NCI-H2227 (cell line): ENCODE measurements at regions not wholly inside any gene's neighbourhood (a gene's known extent, or its start where the extent isn't known, plus 50 kb on each side); places are given as distances from the start of the nearest gene placed in this dataset.

Experiments
- DNase-seq: peaks from one replicate; lab custom pipeline; 2025; ENCODE audit not compliant: unreplicated experiment; lab: John Stamatoyannopoulos, UW

DNA sequence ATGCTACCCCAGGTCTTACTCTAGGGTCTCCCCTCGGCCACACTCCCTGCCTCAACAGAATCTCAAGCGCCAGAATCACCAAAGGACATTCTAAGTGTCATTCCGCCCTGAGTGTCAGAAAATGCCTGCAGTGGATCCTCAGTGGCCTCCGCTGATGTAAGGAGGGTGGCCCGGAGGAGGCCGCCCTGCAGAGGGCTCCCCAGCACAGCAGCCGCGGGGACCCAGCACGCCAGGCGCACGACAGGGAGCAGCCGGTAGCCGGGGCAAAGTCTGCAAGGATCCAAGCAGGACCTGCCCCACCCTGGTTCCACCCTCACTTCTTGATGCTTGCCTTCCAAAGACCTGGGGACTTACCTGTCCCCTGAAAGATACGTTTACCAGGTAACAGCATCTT, 54.2 kb upstream of the ID2 start:
- no peak for DNase-seq

DNA sequence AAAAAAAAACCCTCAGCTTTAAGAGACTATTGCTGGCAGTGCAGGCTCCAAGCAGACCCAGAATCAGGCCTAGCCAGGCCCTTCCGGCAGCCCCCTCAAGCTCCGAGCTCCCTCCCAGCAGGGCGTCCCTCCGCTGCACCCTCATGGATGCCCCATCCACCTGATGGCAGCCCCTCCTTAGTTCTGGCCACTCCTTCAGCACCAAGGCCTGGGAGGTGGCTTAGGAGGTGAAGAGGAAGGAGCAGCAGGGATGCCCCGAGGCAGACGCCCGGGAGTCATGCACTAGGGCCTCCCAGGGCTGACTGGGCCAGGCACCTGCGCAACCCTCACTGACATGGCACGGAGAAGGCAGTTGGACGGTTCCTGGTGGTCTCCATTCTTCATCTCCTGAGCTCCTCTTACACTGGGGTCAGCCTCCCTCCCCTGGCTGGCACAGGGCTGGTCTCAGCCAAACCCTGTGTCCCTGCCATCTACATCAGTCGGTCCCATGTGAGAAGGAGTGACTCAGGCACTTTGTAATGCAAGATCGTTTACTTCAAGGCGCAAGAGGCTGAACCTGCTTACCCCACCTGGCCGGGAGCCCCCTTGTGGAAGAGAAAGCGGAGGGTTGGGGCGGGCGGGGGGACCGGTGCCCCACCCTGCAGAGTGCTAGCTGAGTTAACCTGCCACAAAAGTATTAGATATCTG, 53.5 kb upstream of the ID2 start:
- no peak for DNase-seq

- no peak for DNase-seq
These were observed 53.0 kb upstream of the ID2 start for GRCh38 chr2:8628866-8629209.

DNA sequence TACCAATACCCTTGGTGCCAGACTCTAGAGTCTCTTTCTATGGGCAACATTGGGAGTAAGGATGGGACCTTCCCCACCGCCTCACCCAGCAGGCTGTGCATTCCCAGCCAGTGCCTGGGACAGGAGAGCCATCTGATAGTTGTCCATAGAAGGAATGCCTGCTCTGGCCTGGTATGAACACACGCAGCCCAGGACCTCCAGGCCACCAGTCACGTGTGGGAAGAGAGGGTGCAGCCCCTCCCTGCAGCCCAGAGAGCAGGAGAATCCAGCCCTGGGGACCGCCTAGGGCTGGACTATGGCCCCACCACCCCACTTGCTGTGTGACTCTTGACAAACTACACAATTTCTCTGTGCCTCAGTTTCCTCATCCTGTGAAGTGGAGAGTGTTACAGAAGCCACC, 52.5 kb upstream of the ID2 start:
- DNase-seq = no peak

- no peak for DNase-seq
These were observed 51.0 kb upstream of the ID2 start for GRCh38 chr2:8630676-8631464.

DNA sequence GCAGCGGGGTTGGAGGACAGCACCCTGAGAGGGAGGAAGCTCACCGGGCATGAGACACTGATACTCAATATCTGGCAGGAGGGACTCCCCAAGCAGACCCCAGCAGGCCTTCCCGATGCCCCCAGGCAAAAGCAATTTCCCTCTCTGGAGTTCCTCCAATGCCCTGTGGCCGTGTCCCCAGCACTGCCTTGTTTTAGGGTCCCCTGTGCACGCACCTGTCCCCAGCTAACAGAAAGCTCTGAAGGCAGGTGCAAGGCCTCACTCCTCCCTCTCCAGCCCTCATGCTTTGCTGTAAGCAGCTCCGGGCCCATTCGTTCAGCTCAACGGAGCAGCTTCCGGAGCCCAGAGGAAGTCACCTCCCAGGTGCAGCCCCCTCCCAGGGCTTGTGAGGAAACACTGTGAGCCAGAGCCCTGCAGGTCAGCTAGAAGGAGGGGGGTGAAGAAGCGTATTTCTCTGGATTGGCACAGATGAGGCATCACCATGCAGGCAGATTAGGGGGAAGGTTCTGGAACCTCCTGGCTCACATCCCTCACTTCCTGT, 50.3 kb upstream of the ID2 start:
- no peak for DNase-seq
